H1 (cell line): ENCODE measurements at regions not wholly inside any gene's neighbourhood (a gene's known extent, or its start where the extent isn't known, plus 50 kb on each side); places are given as distances from the start of the nearest gene placed in this dataset.

Experiments used
- CTCF ChIA-PET: fragments of 300-600 bp; sonication (Branson Sonifier 250); formaldehyde crosslinking; loops from one replicate; lab custom pipeline; 2021; ENCODE audit not compliant: partially characterized antibody; lab: Charles Lee
- POLR2A ChIA-PET: fragments of 300-600 bp; sonication (Branson Sonifier 250); formaldehyde crosslinking; loops from one replicate; lab custom pipeline; 2021; ENCODE audit warnings: inconsistent platforms; ENCODE audit not compliant: partially characterized antibody; lab: Charles Lee
- DNase-seq, 2 experiments: peaks; one replicate each; pipeline versions ENCODE4 v3.0.0 to v3.0.0-alpha.2; 2010 to 2022; ENCODE audit warnings: low spot score in 2 of 2, low read depth in 1 of 2, mixed read lengths in 1 of 2
- FAIRE-seq: peaks from 2 replicates; lab custom pipeline; 2011; peaks lifted over from hg19 to GRCh38; lab: Jason Lieb, UNC
- H2AFZ ChIP-seq: 2 replicates; pipeline ENCODE4 v1.8.1; 2012; ENCODE audit warnings: low read length, inconsistent platforms
- H2AK5ac ChIP-seq: 2 replicates; pipeline ENCODE4 v1.6.1; 2013; ENCODE audit warnings: low read depth, low read length
- H2BK120ac ChIP-seq: replicated peaks from 2 replicates; pipeline ENCODE3; 2013; ENCODE audit warnings: low read depth, low read length, inconsistent platforms
- H2BK12ac ChIP-seq: 2 replicates; pipeline ENCODE4 v1.6.1; 2013; ENCODE audit warnings: low read depth, low read length
- H2BK15ac ChIP-seq: 2 replicates; pipeline ENCODE4 v1.6.1; 2013; ENCODE audit warnings: low read length
- H2BK20ac ChIP-seq: 2 replicates; pipeline ENCODE4 v1.6.1; 2013; ENCODE audit warnings: low read length
- H2BK5ac ChIP-seq: 2 replicates; pipeline ENCODE4 v1.6.1; 2013; ENCODE audit warnings: low read depth, low read length
- H3K14ac ChIP-seq: 2 replicates; pipeline ENCODE4 v1.6.1; 2013; ENCODE audit warnings: inconsistent platforms; ENCODE audit not compliant: insufficient read length
- H3K18ac ChIP-seq: 2 replicates; pipeline ENCODE4 v1.6.1; 2013; ENCODE audit warnings: low read length; ENCODE audit errors: extremely low read depth
- H3K23ac ChIP-seq: 2 replicates; pipeline ENCODE4 v1.6.1; 2013; ENCODE audit warnings: inconsistent platforms; ENCODE audit not compliant: insufficient read length
- H3K23me2 ChIP-seq: 2 replicates; pipeline ENCODE4 v1.6.1; 2013; ENCODE audit warnings: low read depth, low read length
- H3K27ac ChIP-seq: 2 replicates; pipeline ENCODE4 v1.6.1; 2011; ENCODE audit warnings: low read depth, low read length, inconsistent platforms
- H3K27me3 ChIP-seq, 4 experiments: replicated peaks in 1 of 4; 1 replicate in 1 of 4; 2 replicates in 3 of 4; pipeline versions ENCODE4 v1.6.1 to v1.8.1; 2011 to 2013; ENCODE audit warnings: low read length in 3 of 4, mild to moderate bottlenecking in 3 of 4, inconsistent platforms in 2 of 4, mixed read lengths in 2 of 4, moderate library complexity in 1 of 4; ENCODE audit not compliant: control insufficient read depth in 3 of 4, insufficient read depth in 3 of 4; ENCODE audit errors: extremely low read depth in 1 of 4
- H3K36me3 ChIP-seq, 4 experiments: 2 replicates each; pipeline versions ENCODE4 v1.6.1 to v1.8.1; 2011 to 2013; ENCODE audit warnings: mild to moderate bottlenecking in 4 of 4, low read length in 3 of 4, moderate library complexity in 2 of 4, control low read depth in 1 of 4, inconsistent platforms in 1 of 4; ENCODE audit not compliant: insufficient read depth in 4 of 4, control insufficient read depth in 2 of 4
- H3K4ac ChIP-seq: replicated peaks from 2 replicates; pipeline ENCODE3; 2013; ENCODE audit warnings: low read length, low read depth, mixed read lengths, inconsistent platforms; ENCODE audit not compliant: insufficient read length
- H3K4me1 ChIP-seq, 4 experiments: replicated peaks in 1 of 4; 1 replicate in 1 of 4; 2 replicates in 3 of 4; pipeline versions ENCODE4 v1.6.1 to v1.8.1; 2011 to 2013; ENCODE audit warnings: low read length in 3 of 4, inconsistent platforms in 2 of 4, mixed read lengths in 1 of 4; ENCODE audit not compliant: insufficient read depth in 4 of 4, control insufficient read depth in 3 of 4
- H3K4me2 ChIP-seq, 2 experiments: 2 replicates each; pipeline versions ENCODE4 v1.6.1 to v1.8.1; 2011 to 2013; ENCODE audit warnings: low read depth in 2 of 2, low read length in 2 of 2, control low read depth in 1 of 2, inconsistent platforms in 1 of 2, mild to moderate bottlenecking in 1 of 2; ENCODE audit not compliant: insufficient read depth in 1 of 2
- H3K4me3 ChIP-seq, 4 experiments: fragments of 200-600, 300-600 bp in 1 of 4; sonication (generic), shearing (Covaris generic), sonication (Bioruptor Twin) in 1 of 4; 2 replicates each; pipeline versions ENCODE4 v1.5.1 to v1.8.1; 2011 to 2016; ENCODE audit warnings: low read length in 4 of 4, low read depth in 3 of 4, control low read depth in 2 of 4, inconsistent platforms in 2 of 4, mild to moderate bottlenecking in 2 of 4, mixed read lengths in 1 of 4, moderate library complexity in 1 of 4; ENCODE audit not compliant: insufficient read depth in 2 of 4; ENCODE audit errors: extremely low read depth in 1 of 4
- H3K56ac ChIP-seq: replicated peaks from 2 replicates; pipeline ENCODE3; 2013; ENCODE audit warnings: low read depth, mild to moderate bottlenecking, mixed read lengths, low read length, inconsistent platforms; ENCODE audit not compliant: insufficient read length
- H3K79me1 ChIP-seq: 2 replicates; pipeline ENCODE4 v1.6.1; 2013; ENCODE audit warnings: low read depth, low read length, control low read depth
- H3K79me2 ChIP-seq, 2 experiments: 2 replicates each; pipeline versions ENCODE4 v1.6.1 to v1.8.1; 2012 to 2013; ENCODE audit warnings: low read length in 2 of 2, mild to moderate bottlenecking in 2 of 2, inconsistent platforms in 1 of 2; ENCODE audit not compliant: insufficient read depth in 2 of 2, control insufficient read depth in 1 of 2
- H3K9ac ChIP-seq, 4 experiments: replicated peaks in 1 of 4; 1 replicate in 1 of 4; 2 replicates in 3 of 4; pipeline versions ENCODE4 v1.6.1 to v1.8.1; 2011 to 2013; ENCODE audit warnings: low read depth in 3 of 4, low read length in 3 of 4, control low read depth in 2 of 4, mild to moderate bottlenecking in 2 of 4, moderate library complexity in 2 of 4, inconsistent platforms in 1 of 4; ENCODE audit errors: extremely low read depth in 1 of 4
- H3K9me3 ChIP-seq, 2 experiments: 2 replicates each; pipeline versions ENCODE4 v1.6.1 to v1.8.1; 2012 to 2013; ENCODE audit warnings: mild to moderate bottlenecking in 2 of 2, moderate library complexity in 2 of 2, control low read depth in 1 of 2, inconsistent platforms in 1 of 2, low read depth in 1 of 2, low read length in 1 of 2, mixed read lengths in 1 of 2; ENCODE audit not compliant: insufficient read depth in 2 of 2
- H4K20me1 ChIP-seq, 2 experiments: replicated peaks in 1 of 2; 2 replicates each; pipeline versions ENCODE3 to v1.8.1; 2011 to 2013; ENCODE audit warnings: inconsistent platforms in 2 of 2, low read length in 2 of 2, mild to moderate bottlenecking in 1 of 2; ENCODE audit not compliant: insufficient read depth in 2 of 2, control insufficient read depth in 1 of 2
- H4K5ac ChIP-seq: 2 replicates; pipeline ENCODE4 v1.6.1; 2013; ENCODE audit warnings: low read length, low read depth, mixed read lengths, inconsistent platforms; ENCODE audit not compliant: insufficient read length
- H4K8ac ChIP-seq: 2 replicates; pipeline ENCODE4 v1.8.0; 2013; ENCODE audit warnings: mild to moderate bottlenecking, moderate library complexity, low read length, inconsistent platforms; ENCODE audit not compliant: insufficient read depth; ENCODE audit errors: extremely low read depth
- H4K91ac ChIP-seq: replicated peaks from 2 replicates; pipeline ENCODE3; 2013; ENCODE audit warnings: low read length, mixed read lengths, inconsistent platforms; ENCODE audit not compliant: insufficient read length
- BCL11A ChIP-seq, 2 experiments: IDR thresholded peaks; one replicate each; pipeline ENCODE4 v1.6.1; 2011; ENCODE audit warnings: low read depth in 2 of 2, low read length in 2 of 2, mild to moderate bottlenecking in 2 of 2
- CHD1 ChIP-seq: IDR thresholded peaks from 2 replicates; pipeline ENCODE4 v1.6.1; 2012; ENCODE audit warnings: low read depth, low read length, improper control_type of control experiment
- CTBP2 ChIP-seq: IDR thresholded peaks from 2 replicates; pipeline ENCODE4 v1.7.0; 2011; ENCODE audit warnings: borderline replicate concordance, mild to moderate bottlenecking, moderate library complexity, mixed read lengths, low read length; ENCODE audit not compliant: insufficient read depth, insufficient read length
- EGR1 ChIP-seq: IDR thresholded peaks from 2 replicates; pipeline ENCODE4 v1.6.1; 2011; ENCODE audit warnings: low read depth, low read length, borderline replicate concordance
- GTF2F1 ChIP-seq: IDR thresholded peaks from 2 replicates; pipeline ENCODE4 v1.6.1; 2012; ENCODE audit warnings: low read depth, low read length, improper control_type of control experiment, borderline replicate concordance
- KDM4A ChIP-seq: IDR thresholded peaks from one replicate; pipeline ENCODE4 v1.7.1; 2012; ENCODE audit warnings: low read depth, mild to moderate bottlenecking, moderate library complexity, low read length, inconsistent platforms; ENCODE audit not compliant: severe bottlenecking
- NRF1 ChIP-seq: IDR thresholded peaks from 2 replicates; pipeline ENCODE4 v1.6.1; 2011; ENCODE audit warnings: mild to moderate bottlenecking, low read depth, low read length, improper control_type of control experiment
- RBBP5 ChIP-seq: IDR thresholded peaks from 2 replicates; pipeline ENCODE4 v1.7.1; 2012; ENCODE audit warnings: low read depth, mild to moderate bottlenecking, inconsistent platforms, low read length, moderate library complexity, borderline replicate concordance
- SIX5 ChIP-seq: IDR thresholded peaks from 2 replicates; pipeline ENCODE4 v1.6.1; 2011; ENCODE audit warnings: mild to moderate bottlenecking, low read depth, low read length
- SUZ12 ChIP-seq: fragments of 200-600 bp; sonication (generic); IDR thresholded peaks from 2 replicates; pipeline ENCODE4 v1.6.1; 2012; ENCODE audit warnings: mild to moderate bottlenecking, inconsistent platforms, low read length, moderate library complexity, mixed read lengths
- TAF7 ChIP-seq: optimal IDR thresholded peaks from 2 replicates; pipeline ENCODE3; 2011; ENCODE audit warnings: low read depth, mild to moderate bottlenecking, inconsistent platforms, low read length, moderate library complexity, borderline replicate concordance
- TBP ChIP-seq: IDR thresholded peaks from 2 replicates; pipeline ENCODE4 v1.6.1; 2011; ENCODE audit warnings: low read depth, low read length, improper control_type of control experiment
- WGBS, 2 experiments: shearing (Covaris generic) in 1 of 2; methylation state at CpG; one replicate each; pipeline versions ENCODE4 v1.1.6 to v1.1.7; 2013 to 2015; ENCODE audit warnings: low lambda C conversion rate in 2 of 2, mixed read lengths in 2 of 2, inconsistent platforms in 1 of 2, low coverage in 1 of 2, missing lambda C conversion rate in 1 of 2; ENCODE audit not compliant: insufficient replicate concordance in 2 of 2, insufficient coverage in 1 of 2, insufficient read length in 1 of 2; ENCODE audit errors: extremely low coverage in 1 of 2, missing lambda C conversion rate in 1 of 2; 5-methylcytosine and 5-hydroxymethylcytosine counted together

DNA sequence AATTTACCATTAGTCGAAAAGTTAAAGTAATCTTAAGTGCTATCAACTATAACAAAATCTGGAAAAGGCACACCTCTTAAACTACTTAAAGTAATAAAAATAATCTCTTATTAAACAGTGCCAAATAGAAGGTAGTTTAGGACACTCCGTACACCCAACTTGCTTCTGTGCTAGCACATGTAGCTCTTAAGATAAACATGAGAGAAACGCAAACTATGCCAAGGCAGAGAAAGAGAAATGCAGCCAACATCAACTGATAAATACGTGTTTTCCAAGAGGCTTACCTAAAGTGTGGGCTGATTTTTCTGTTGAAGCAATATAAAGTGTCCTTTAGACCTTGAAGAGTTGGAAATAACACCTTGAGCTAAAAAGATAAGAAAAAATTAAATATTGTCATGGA lies 480.6 kb upstream of the DAB2 start:
- Histone ChIP-seq H3K23ac (no peak overlapping the region), H2BK20ac (no peak overlapping the region), H2BK15ac (no peak overlapping the region), H3K9me3 (peaks cover 6 to 8% of the 10 kb centered on the region in 2 experiments; a peak in 2 of 4 replicates), H3K79me1 (no peaks in the 10 kb centered on the region), H2BK120ac (no peak overlapping the region), H3K27ac (no peak overlapping the region), H2BK5ac (no peak overlapping the region), H3K27me3 (no peaks in the 10 kb centered on the region), H3K4ac (no peak overlapping the region), H2BK12ac (no peak overlapping the region), H3K56ac (no peak overlapping the region), H2AK5ac (no peak overlapping the region), H2AFZ (no peak overlapping the region), H3K23me2 (no peaks in the 10 kb centered on the region), H4K5ac (no peak overlapping the region), H3K18ac (no peak overlapping the region), H4K91ac (no peak overlapping the region), H3K4me2 (no peak overlapping the region), H4K8ac (no peak overlapping the region), H3K79me2 (no peaks in the 10 kb centered on the region), H3K4me1 (no peaks in the 10 kb centered on the region), H3K36me3 (no peaks in the 10 kb centered on the region), H3K4me3 (no peak overlapping the region), H3K14ac (no peak overlapping the region), H4K20me1 (no peaks in the 10 kb centered on the region), H3K9ac (no peak overlapping the region)
- 90% methylated on average over 4 of the region's 4 CpGs; no CpG with 5 or more reads in 1 of the 2 experiments for WGBS, 2 experiments
- no peak for DNase-seq
- TF ChIP-seq BCL11A (IDR thresholded peaks at IDR 0.05; ENCODE audit: low read depth in 2 of 2, low read length in 2 of 2) (no peak), CTBP2 (no peak), SUZ12 (no peak), TAF7 (no peak), TBP (no peak), EGR1 (no peak), RBBP5 (no peak), GTF2F1 (no peak), CHD1 (no peak), NRF1 (no peak), KDM4A (no peak), SIX5 (no peak)
- CTCF ChIA-PET = no interaction called here
- POLR2A ChIA-PET = no interaction called here
- FAIRE-seq = no peak
